ENCODE measurements at regions not wholly inside any gene's neighbourhood (a gene's known extent, or its start where the extent isn't known, plus 50 kb on each side); places are given as distances from the start of the nearest gene placed in this dataset.

DNA sequence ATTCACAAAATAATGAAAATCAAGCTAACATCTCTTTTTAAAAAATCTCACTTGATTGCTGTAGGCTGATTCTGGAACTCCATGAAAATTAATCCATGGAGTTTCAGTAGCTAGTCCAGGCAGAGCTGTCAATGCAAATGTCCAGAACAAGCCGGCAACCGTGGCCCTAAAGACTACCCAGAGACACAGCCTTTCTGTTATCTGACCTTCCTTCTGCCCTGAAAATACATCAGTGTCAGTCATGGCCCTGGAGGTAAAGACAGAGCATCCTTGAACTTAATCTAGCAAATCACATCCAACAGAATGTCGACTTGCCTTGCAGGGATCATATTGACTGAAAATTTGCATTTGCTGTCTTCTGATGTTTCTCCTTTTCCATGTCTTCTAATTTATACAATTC, 887.4 kb upstream of the B3GALT2 start:
- TF ChIP-seq, protein P1, sequence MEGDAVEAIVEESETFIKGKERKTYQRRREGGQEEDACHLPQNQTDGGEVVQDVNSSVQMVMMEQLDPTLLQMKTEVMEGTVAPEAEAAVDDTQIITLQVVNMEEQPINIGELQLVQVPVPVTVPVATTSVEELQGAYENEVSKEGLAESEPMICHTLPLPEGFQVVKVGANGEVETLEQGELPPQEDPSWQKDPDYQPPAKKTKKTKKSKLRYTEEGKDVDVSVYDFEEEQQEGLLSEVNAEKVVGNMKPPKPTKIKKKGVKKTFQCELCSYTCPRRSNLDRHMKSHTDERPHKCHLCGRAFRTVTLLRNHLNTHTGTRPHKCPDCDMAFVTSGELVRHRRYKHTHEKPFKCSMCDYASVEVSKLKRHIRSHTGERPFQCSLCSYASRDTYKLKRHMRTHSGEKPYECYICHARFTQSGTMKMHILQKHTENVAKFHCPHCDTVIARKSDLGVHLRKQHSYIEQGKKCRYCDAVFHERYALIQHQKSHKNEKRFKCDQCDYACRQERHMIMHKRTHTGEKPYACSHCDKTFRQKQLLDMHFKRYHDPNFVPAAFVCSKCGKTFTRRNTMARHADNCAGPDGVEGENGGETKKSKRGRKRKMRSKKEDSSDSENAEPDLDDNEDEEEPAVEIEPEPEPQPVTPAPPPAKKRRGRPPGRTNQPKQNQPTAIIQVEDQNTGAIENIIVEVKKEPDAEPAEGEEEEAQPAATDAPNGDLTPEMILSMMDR (conservative IDR thresholded peaks at IDR 0.05; ENCODE audit: low read length) = no peak
- no peak for TF ChIP-seq EZH2phosphoT487 (IDR thresholded peaks at IDR 0.05; ENCODE audit: borderline replicate concordance, low read depth, low read length)
